DOHH2 (cell line): ENCODE measurements at regions not wholly inside any gene's neighbourhood (a gene's known extent, or its start where the extent isn't known, plus 50 kb on each side); places are given as distances from the start of the nearest gene placed in this dataset.

Experiments used
- CTCF ChIP-seq: fragments of 200-600 bp; sonication (generic); IDR thresholded peaks from one replicate; pipeline ENCODE4 v1.5.1; 2014; ENCODE audit warnings: antibody characterized with exemption, mild to moderate bottlenecking, low read depth, low read length; ENCODE audit not compliant: poor library complexity, severe bottlenecking
- EZH2phosphoT487 ChIP-seq: fragments of 200-600 bp; sonication (generic); IDR thresholded peaks from 2 replicates; pipeline ENCODE4 v1.6.1; 2017; ENCODE audit warnings: borderline replicate concordance, mild to moderate bottlenecking, antibody characterized with exemption, low read length, moderate library complexity, mixed read lengths

- TF ChIP-seq CTCF (no peak), EZH2phosphoT487 (no peak)
Observed at GRCh38 chr6:166830185-166830890, 126.0 kb downstream of the RNASET2 start.
